ENCODE measurements at regions not wholly inside any gene's neighbourhood (a gene's known extent, or its start where the extent isn't known, plus 50 kb on each side); places are given as distances from the start of the nearest gene placed in this dataset.

DNA sequence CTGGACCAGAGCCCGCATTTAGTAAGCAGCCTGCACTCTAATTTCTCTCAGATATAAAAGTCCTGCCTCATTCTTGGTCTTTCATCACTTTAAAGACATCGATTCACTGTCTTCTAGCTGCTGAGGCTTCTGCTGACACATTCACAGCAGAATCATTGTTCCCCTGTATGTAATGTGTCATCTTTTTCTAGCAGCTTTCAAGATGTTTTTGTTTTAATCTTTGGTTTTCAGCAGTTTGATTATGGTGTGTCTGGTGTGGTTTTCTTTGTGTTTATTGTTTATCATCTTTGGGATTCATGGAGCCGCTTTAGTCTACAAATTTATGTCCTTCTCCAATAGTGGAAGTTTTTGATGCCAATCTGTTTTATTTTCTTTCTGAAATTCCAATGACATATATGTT lies 157.3 kb upstream of the STMND1 start:
- DNase-seq (ENCODE audit: low read depth in 1 of 2, low spot score in 1 of 2) (no peak), FAIRE-seq (no peak), ATAC-seq (no peak)
- no peaks in the 10 kb centered on the region for H3K9me3 ChIP-seq
- 0 out of 3 replicates have a peak, but pooled peaks cover 4% of the 10 kb centered on the region for H3K4me1 ChIP-seq
- CTCF ChIA-PET: interaction anchor here (1.1 kb wide), 1 partner anchor 21 kb away, joined by 3 read pairs; no protein-coding TSS in a partner anchor
- POLR2A ChIA-PET: no interaction called here
- WGBS (ENCODE audit: missing lambda C conversion rate): 68% methylated on average over 3 of the region's 3 CpGs
- no peak for TF ChIP-seq EP300 (IDR thresholded peaks at IDR 0.05)
- no peak for TF ChIP-seq POLR2AphosphoS2 (conservative IDR thresholded peaks at IDR 0.05; ENCODE audit: low read length)
- TF ChIP-seq, protein P1, sequence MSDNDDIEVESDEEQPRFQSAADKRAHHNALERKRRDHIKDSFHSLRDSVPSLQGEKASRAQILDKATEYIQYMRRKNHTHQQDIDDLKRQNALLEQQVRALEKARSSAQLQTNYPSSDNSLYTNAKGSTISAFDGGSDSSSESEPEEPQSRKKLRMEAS (IDR thresholded peaks at IDR 0.05): no peak
- TF ChIP-seq SMC3 (IDR thresholded peaks at IDR 0.05): no peak
- no peak for TF ChIP-seq CEBPB (IDR thresholded peaks at IDR 0.05)
- TF ChIP-seq CHD4 (IDR thresholded peaks at IDR 0.05; ENCODE audit: borderline replicate concordance): no peak
- TF ChIP-seq HOXB5 (CRISPR knock-in tag; IDR thresholded peaks at IDR 0.05): no peak
- TF ChIP-seq HDAC2 (IDR thresholded peaks at IDR 0.05): no peak
- no peak for TF ChIP-seq KDM1A (IDR thresholded peaks at IDR 0.05; ENCODE audit: low read depth)
- TF ChIP-seq, protein P2, sequence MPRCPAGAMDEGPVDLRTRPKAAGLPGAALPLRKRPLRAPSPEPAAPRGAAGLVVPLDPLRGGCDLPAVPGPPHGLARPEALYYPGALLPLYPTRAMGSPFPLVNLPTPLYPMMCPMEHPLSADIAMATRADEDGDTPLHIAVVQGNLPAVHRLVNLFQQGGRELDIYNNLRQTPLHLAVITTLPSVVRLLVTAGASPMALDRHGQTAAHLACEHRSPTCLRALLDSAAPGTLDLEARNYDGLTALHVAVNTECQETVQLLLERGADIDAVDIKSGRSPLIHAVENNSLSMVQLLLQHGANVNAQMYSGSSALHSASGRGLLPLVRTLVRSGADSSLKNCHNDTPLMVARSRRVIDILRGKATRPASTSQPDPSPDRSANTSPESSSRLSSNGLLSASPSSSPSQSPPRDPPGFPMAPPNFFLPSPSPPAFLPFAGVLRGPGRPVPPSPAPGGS (IDR thresholded peaks at IDR 0.05): no peak
- TF ChIP-seq NFE2L2 (conservative IDR thresholded peaks at IDR 0.05; ENCODE audit: low read length): no peak
- no peak for TF ChIP-seq RCOR1 (IDR thresholded peaks at IDR 0.05; ENCODE audit: low read depth, low read length)
- TF ChIP-seq, protein P3, sequence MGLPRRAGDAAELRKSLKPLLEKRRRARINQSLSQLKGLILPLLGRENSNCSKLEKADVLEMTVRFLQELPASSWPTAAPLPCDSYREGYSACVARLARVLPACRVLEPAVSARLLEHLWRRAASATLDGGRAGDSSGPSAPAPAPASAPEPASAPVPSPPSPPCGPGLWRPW (IDR thresholded peaks at IDR 0.05): no peak
- TF ChIP-seq NR3C1 (IDR thresholded peaks at IDR 0.05): no peak
- no peak for TF ChIP-seq MAZ (IDR thresholded peaks at IDR 0.05; ENCODE audit: borderline replicate concordance, low read depth, low read length)
- TF ChIP-seq ZNF302 (CRISPR knock-in tag; IDR thresholded peaks at IDR 0.05): no peak
- TF ChIP-seq EHMT2 (IDR thresholded peaks at IDR 0.05; ENCODE audit: low read depth): no peak
- no peak overlapping the region for H3K27ac ChIP-seq
- H3K4me2 ChIP-seq: no peak overlapping the region
- no peak overlapping the region for H3K4me3 ChIP-seq

DNA sequence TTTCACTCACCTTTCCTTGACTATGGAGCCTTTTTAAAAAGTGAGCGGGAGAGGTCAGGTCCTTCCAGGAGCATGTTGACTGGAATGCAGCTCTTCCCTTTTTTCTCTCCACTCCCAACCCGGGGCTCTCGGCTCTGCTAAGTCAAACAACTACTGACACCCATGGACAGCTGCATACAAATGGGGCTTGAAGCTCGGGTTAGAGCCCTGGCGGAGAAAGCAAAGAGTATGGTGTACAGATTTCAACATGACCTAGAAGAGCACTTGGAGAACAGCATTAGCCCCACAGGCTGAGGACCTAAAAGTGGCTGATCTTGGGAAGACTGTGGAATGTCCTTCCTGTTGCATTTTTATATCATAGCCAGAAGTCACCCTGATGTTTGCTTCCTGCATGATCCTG lies 162.0 kb upstream of the STMND1 start:
- H3K4me2 ChIP-seq: no peak overlapping the region
- 43% methylated on average over 5 of the region's 5 CpGs for WGBS (ENCODE audit: missing lambda C conversion rate)
- POLR2A ChIA-PET: no interaction called here
- no peak for TF ChIP-seq MYC (IDR thresholded peaks at IDR 0.05; ENCODE audit: borderline replicate concordance, low read length)
- TF ChIP-seq CHD4 (IDR thresholded peaks at IDR 0.05; ENCODE audit: borderline replicate concordance): no peak
- TF ChIP-seq CEBPB (IDR thresholded peaks at IDR 0.05): no peak
- TF ChIP-seq, protein P1 (IDR thresholded peaks at IDR 0.05): no peak
- TF ChIP-seq TFCP2L1 (CRISPR knock-in tag; IDR thresholded peaks at IDR 0.05): no peak
- no peak for TF ChIP-seq NPAS2 (CRISPR knock-in tag; IDR thresholded peaks at IDR 0.05; ENCODE audit: borderline replicate concordance)
- no peak for TF ChIP-seq HOXB5 (CRISPR knock-in tag; IDR thresholded peaks at IDR 0.05)
- TF ChIP-seq BHLHE40 (IDR thresholded peaks at IDR 0.05; ENCODE audit: low read depth, low read length): no peak
- TF ChIP-seq, protein P4, sequence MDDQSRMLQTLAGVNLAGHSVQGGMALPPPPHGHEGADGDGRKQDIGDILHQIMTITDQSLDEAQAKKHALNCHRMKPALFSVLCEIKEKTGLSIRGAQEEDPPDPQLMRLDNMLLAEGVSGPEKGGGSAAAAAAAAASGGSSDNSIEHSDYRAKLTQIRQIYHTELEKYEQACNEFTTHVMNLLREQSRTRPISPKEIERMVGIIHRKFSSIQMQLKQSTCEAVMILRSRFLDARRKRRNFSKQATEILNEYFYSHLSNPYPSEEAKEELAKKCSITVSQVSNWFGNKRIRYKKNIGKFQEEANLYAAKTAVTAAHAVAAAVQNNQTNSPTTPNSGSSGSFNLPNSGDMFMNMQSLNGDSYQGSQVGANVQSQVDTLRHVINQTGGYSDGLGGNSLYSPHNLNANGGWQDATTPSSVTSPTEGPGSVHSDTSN (IDR thresholded peaks at IDR 0.05): no peak
- no peak for TF ChIP-seq CBX8 (IDR thresholded peaks at IDR 0.05)
- no peak for TF ChIP-seq KDM5A (IDR thresholded peaks at IDR 0.05)
- no peak for TF ChIP-seq ZC3H11A (IDR thresholded peaks at IDR 0.05)
- TF ChIP-seq RNF2 (IDR thresholded peaks at IDR 0.05; ENCODE audit: borderline replicate concordance, low read depth): no peak
- no peak for TF ChIP-seq ESRRA (IDR thresholded peaks at IDR 0.05; ENCODE audit: borderline replicate concordance, low read length)
- TF ChIP-seq, protein P5, sequence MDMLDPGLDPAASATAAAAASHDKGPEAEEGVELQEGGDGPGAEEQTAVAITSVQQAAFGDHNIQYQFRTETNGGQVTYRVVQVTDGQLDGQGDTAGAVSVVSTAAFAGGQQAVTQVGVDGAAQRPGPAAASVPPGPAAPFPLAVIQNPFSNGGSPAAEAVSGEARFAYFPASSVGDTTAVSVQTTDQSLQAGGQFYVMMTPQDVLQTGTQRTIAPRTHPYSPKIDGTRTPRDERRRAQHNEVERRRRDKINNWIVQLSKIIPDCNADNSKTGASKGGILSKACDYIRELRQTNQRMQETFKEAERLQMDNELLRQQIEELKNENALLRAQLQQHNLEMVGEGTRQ (IDR thresholded peaks at IDR 0.05): no peak
- no peak for TF ChIP-seq HOXB13 (CRISPR knock-in tag; IDR thresholded peaks at IDR 0.05; ENCODE audit: low read depth)
- TF ChIP-seq, protein P6, sequence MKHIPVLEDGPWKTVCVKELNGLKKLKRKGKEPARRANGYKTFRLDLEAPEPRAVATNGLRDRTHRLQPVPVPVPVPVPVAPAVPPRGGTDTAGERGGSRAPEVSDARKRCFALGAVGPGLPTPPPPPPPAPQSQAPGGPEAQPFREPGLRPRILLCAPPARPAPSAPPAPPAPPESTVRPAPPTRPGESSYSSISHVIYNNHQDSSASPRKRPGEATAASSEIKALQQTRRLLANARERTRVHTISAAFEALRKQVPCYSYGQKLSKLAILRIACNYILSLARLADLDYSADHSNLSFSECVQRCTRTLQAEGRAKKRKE (CRISPR knock-in tag; IDR thresholded peaks at IDR 0.05; ENCODE audit: low read depth): no peak
- no peak for TF ChIP-seq ZSCAN20 (CRISPR knock-in tag; IDR thresholded peaks at IDR 0.05)
- ATAC-seq (no peak), DNase-seq (ENCODE audit: low read depth in 1 of 2, low spot score in 1 of 2) (no peak), FAIRE-seq (no peak)
- no peaks in the 10 kb centered on the region for H3K4me1 ChIP-seq
- H3K4me3 ChIP-seq: no peak overlapping the region
- no peaks in the 10 kb centered on the region for H3K9me3 ChIP-seq
- no peak overlapping the region for H3K27ac ChIP-seq
- CTCF ChIA-PET: no interaction called here
